ENCODE measurements at regions not wholly inside any gene's neighbourhood (a gene's known extent, or its start where the extent isn't known, plus 50 kb on each side); places are given as distances from the start of the nearest gene placed in this dataset.

GRCh38 chr4:125430086-125430485 lies 115.3 kb downstream of the FAT4 start:
- no peak for TF ChIP-seq CTCF (IDR thresholded peaks at IDR 0.05)
- no peak for TF ChIP-seq POLR2A (IDR thresholded peaks at IDR 0.05)
- Histone ChIP-seq H3K4me1 (replicated peaks in 1 of 2) (no peaks in the 10 kb centered on the region), H3K27ac (no peak overlapping the region), H3K9me3 (replicated peaks in 1 of 3) (no peaks in the 10 kb centered on the region), H3K4me3 (no peak overlapping the region), H3K27me3 (no peaks in the 10 kb centered on the region), H3K36me3 (replicated peaks in 1 of 2) (no peaks in the 10 kb centered on the region)
- no peak for DNase-seq
- WGBS, 4 donors, result 56 to 71% (median 63%) methylated on average over 4 of the region's 4 CpGs
- intact Hi-C loops (cut with DNase I), result no loop called here

- H3K4me3 ChIP-seq, result no peak overlapping the region
- no peaks in the 10 kb centered on the region for H3K9me3 ChIP-seq (replicated peaks in 1 of 3)
- TF ChIP-seq CTCF (IDR thresholded peaks at IDR 0.05) (peak in 1 of 6 experiments; percentile 5), POLR2A (IDR thresholded peaks at IDR 0.05) (no peak)
- no peaks in the 10 kb centered on the region for H3K27me3 ChIP-seq
- H3K4me1 ChIP-seq (replicated peaks in 1 of 2), result no peaks in the 10 kb centered on the region
- intact Hi-C loops (cut with DNase I), result no loop called here
- DNase-seq, result no peak
- no peaks in the 10 kb centered on the region for H3K36me3 ChIP-seq (replicated peaks in 1 of 2)
- WGBS, 4 donors, result 17 to 63% (median 58%) methylated on average over 1 to 2 of the region's 2 CpGs; no CpG with 5 or more reads in 1 of the 4 donors
- H3K27ac ChIP-seq, result no peak overlapping the region
Measured at GRCh38 chr4:125432078-125432477, 117.3 kb downstream of the FAT4 start.

- intact Hi-C loops (cut with DNase I), result no loop called here
- no peaks in the 10 kb centered on the region for H3K36me3 ChIP-seq (replicated peaks in 1 of 2)
- H3K4me1 ChIP-seq (replicated peaks in 1 of 2), result no peaks in the 10 kb centered on the region
- H3K9me3 ChIP-seq (replicated peaks in 1 of 3), result no peaks in the 10 kb centered on the region
- DNase-seq, result no peak
- TF ChIP-seq POLR2A (IDR thresholded peaks at IDR 0.05) (no peak), CTCF (IDR thresholded peaks at IDR 0.05) (no peak)
- 65 to 70% (median 68%) methylated on average over 2 of the region's 2 CpGs for WGBS, 4 donors
- no peaks in the 10 kb centered on the region for H3K27me3 ChIP-seq
- no peak overlapping the region for H3K27ac ChIP-seq
- no peak overlapping the region for H3K4me3 ChIP-seq
Measured at GRCh38 chr4:125433453-125433852, 118.7 kb downstream of the FAT4 start.

- DNase-seq, result no peak
- WGBS, 4 donors, result 76 to 82% (median 78%) methylated on average over 3 of the region's 3 CpGs
- TF ChIP-seq CTCF (IDR thresholded peaks at IDR 0.05) (no peak), POLR2A (IDR thresholded peaks at IDR 0.05) (no peak)
- Histone ChIP-seq H3K9me3 (replicated peaks in 1 of 3) (no peaks in the 10 kb centered on the region), H3K36me3 (replicated peaks in 1 of 2) (no peaks in the 10 kb centered on the region), H3K27me3 (no peaks in the 10 kb centered on the region), H3K4me1 (replicated peaks in 1 of 2) (no peaks in the 10 kb centered on the region), H3K4me3 (no peak overlapping the region), H3K27ac (no peak overlapping the region)
- intact Hi-C loops (cut with DNase I), result no loop called here
Measured at GRCh38 chr4:125434136-125434535, 119.4 kb downstream of the FAT4 start.
